HG03354 (cell line): ENCODE measurements at regions not wholly inside any gene's neighbourhood (a gene's known extent, or its start where the extent isn't known, plus 50 kb on each side); places are given as distances from the start of the nearest gene placed in this dataset.
A peak's percentile ranks its signal among the peaks of the same experiment; 100 is the strongest.
"Not testable (repeated sequence)": the region's sequence is repeated elsewhere in the genome, so short reads cannot be mapped to it uniquely, and the experiment has no call there.

Source experiments
- ATAC-seq: cut with Tn5 transposase; IDR thresholded peaks from one replicate; pipeline ENCODE4 v1.9.1; 2021; ENCODE audit warnings: mild to moderate bottlenecking; ENCODE audit not compliant: unreplicated experiment, poor library complexity, severe bottlenecking

DNA sequence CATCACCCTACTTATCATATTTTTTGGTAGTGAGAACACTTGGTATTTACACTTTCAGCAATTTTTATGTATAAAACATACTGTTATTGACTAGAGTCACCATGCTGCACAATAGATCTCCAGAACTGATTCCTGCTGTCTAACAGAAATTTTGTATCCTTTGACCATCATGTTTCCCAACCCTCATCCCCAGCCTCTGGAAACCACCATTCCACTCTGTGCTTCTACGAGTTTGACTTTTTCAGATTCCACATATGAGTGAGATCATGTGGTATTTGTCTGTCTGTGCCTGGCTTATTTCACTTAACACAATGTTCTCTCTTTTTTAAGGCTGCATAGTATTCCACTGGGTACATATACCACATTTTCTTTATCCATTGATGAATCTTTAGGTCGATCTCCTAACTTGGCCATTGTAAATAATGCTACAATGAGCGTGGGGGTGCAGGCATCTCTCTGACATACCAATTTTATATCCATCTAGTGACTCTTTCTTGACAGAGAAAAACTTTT is 115.9 kb upstream of the RUNX1 start:
- ATAC-seq, result no peak

DNA sequence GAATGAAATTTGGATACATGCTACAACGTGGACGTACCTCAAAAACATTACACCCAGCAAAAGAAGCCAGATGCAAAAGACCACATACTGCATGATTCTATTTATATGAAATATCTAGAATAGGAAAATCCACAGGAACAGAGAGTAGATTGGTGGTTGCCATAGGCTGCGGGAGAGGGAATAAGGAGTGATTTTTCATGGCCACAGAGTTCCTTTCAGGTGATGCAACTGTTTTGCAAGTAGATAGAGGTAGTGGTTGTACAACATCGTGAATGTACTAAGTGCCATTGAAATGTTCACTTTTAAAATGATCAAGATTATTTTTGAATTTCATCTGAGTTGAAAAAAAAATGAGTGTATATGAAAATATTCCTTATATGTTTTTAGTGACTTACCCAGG is 115.3 kb upstream of the RUNX1 start:
- ATAC-seq, result no peak

GRCh38 chr21:35163411-35163810 is 114.3 kb upstream of the RUNX1 start:
- ATAC-seq, result no peak

DNA sequence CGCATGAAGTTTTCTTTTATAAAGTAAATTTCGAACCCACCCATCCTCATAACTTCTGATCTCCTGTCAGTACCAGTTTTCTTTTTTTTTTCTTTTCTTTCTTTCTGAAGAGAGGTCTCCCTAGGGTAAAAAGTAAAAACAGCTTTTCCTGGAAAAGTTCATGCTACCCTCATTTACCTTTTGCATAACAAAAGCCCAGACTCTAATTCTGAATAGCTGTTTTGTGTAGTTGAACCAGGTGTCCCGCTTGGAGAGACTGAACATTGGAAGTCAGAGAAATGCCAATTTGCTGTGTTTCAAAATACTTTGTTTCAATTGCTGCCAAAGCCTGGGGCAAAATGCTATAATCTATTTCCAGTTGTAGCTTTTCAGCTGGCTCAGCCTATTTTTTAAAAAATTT is 113.7 kb upstream of the RUNX1 start:
- no peak for ATAC-seq

DNA sequence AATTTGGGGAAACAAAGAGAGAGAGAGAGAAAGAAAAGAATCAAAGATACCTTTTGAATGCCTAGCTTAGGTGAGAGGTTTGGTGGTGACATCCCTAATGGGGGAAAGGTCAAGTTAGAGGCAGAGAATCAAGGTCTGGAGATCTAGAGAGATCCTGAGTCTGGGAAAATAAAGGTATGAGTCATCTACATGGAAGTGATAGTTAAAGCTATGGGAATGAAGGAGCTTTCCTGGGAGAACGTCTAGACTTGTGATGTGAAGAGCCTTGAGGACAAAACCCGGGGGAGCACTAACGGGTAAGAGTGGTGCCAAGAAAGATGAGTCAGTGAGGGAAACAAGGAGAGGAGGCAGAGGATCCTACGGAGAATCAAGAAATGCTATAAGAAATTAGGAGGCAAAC is 110.8 kb upstream of the RUNX1 start:
- no peak for ATAC-seq

- not testable (repeated sequence) for ATAC-seq
These were observed 108.3 kb upstream of the RUNX1 start for GRCh38 chr21:35157374-35157773.

GRCh38 chr21:35156293-35157278 is 107.5 kb upstream of the RUNX1 start:
- ATAC-seq, result no peak

GRCh38 chr21:35154788-35155187 is 105.7 kb upstream of the RUNX1 start:
- ATAC-seq, result no peak

- no peak for ATAC-seq
These were observed 104.6 kb upstream of the RUNX1 start for GRCh38 chr21:35153671-35154070.

GRCh38 chr21:35150562-35151226 is 101.6 kb upstream of the RUNX1 start:
- no peak for ATAC-seq

DNA sequence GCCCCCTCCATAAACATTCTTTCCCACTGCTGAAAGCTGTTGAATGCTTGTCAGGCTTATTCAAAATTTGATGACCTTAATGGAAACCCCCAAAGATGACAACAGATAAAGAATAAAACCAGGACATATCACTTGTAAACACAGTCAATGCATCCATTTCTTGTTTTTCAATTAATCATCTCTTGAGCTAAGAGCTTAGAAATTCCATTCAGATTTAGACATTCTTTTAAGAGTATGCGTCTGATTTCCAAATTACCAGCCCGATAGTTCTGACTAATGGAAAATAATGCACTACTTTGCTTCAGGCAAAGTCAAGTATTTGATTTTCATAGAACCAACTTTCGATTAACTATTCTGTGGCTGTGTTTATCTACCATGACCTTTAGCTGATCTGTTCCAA is 100.6 kb upstream of the RUNX1 start:
- no peak for ATAC-seq

- ATAC-seq, result no peak
These were observed 98.3 kb upstream of the RUNX1 start for GRCh38 chr21:35147439-35147838.

- no peak for ATAC-seq
These were observed 96.6 kb upstream of the RUNX1 start for GRCh38 chr21:35145626-35146233.

DNA sequence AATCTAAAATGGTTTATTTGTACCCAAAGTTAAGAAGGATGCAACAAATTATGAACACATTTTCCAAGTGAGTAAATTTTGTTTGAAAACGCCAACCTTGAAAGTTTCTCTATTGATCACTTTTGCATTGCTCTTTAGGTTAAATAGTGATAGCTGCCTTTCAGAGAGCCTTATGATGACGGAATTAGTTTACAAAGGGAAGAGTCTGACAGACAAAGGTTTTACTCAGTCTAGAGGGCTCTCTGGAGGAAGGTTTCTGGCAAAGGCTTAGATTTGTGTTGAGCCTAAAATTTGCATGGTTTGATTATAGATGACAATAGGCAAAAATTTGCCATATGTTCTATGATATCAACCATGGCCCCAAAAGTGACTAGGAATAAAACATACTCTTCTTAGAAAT is 95.9 kb upstream of the RUNX1 start:
- ATAC-seq, result no peak

DNA sequence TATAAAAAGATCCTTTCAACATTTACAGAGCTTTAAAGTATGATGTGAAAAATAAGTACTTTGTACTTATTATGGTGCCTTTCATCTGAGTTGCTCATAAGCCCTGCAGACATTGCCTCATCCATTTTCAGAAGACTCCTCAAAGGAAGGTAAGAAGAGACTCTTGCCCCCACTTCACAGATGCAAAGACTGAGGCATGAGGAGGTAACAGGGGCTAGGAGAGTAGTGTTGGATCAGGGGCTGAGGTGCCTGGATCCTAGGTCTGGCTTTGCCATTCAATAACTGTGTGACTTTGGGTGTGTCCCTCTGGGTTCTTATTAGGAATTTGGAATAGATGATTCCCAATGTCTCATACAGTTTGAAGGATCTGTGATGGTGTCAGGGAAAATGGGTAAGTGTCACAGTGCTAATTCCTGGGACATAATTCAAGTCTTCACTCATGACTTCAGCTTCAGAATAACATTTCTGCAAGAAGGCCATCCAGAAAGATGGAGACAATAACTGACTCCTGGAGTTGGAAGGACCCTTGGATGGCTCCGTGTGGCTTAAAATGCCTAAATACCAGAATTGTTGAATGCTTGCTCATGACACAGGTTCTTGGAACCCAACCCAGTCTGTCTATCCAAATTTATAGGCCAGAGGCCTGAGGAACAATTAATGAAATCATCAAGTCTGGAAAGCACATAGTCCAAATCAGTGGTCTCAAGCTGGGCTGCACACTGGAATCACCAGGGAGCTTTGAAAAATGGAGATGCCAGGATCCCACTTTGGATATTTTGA is 93.1 kb upstream of the RUNX1 start:
- ATAC-seq, result no peak

GRCh38 chr21:35139382-35139715 is 90.2 kb upstream of the RUNX1 start:
- ATAC-seq, result no peak

DNA sequence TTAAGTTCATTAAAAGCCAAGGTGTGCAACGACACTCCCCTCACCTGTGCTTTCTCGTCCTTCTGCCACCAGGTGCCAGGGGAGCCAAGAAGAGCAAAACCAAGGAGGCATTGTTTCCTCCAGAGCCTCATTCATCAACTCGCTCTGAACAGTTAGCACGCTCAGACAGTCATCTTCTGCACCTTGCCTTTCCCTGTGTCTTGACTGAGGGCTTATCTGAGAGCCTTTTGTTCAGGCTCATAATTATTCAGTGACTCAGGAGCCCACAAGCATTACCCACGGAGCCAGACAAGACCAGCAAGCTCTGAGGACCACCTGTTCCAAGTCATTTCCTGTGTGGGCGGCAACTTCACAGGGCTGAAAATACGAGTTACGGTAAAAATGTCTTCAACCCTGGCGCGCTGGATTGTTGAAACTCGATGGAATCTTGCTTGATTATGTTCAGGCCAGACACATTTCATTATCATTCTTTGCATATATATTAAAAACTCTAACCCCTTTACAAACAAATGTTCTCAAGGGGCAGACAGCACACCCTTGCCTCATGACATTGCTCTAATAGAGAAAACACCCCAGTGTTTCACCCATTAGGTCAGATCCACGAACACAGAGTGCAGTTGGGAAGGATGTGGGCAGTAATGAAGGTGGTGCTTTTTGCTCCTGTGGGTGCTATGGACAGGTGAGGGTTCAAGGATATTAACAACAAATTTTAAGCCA is 89.7 kb upstream of the RUNX1 start:
- peak; percentile 63 for ATAC-seq

GRCh38 chr21:35136586-35137219 is 87.6 kb upstream of the RUNX1 start:
- ATAC-seq, result no peak

- ATAC-seq, result no peak
These were observed 87.0 kb upstream of the RUNX1 start for GRCh38 chr21:35136106-35136505.
